ENCODE measurements at regions not wholly inside any gene's neighbourhood (a gene's known extent, or its start where the extent isn't known, plus 50 kb on each side); places are given as distances from the start of the nearest gene placed in this dataset.

DNA sequence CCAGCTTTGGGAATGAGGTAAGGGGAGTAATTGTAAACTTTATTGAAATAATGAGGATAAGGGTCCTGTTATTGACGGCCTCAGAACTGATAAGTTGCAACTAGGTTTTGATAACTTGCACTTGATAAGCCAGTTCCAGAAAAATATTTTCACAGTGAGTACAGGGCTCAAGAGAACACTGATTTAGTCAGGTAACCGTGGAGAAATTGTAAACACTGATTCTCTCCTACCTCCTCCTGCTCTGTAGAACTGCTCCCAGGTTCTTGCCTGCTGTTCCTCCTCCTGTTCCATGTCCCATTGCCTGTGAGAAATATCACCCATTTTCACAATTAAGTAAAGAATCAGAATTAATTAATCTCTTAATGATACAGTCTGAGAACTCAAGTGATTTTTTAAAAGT lies 55.0 kb upstream of the CXXC4 start:
- POLR2A ChIA-PET (ENCODE audit: partially characterized antibody) = no interaction called here
- TF ChIP-seq, protein P1, sequence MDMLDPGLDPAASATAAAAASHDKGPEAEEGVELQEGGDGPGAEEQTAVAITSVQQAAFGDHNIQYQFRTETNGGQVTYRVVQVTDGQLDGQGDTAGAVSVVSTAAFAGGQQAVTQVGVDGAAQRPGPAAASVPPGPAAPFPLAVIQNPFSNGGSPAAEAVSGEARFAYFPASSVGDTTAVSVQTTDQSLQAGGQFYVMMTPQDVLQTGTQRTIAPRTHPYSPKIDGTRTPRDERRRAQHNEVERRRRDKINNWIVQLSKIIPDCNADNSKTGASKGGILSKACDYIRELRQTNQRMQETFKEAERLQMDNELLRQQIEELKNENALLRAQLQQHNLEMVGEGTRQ (IDR thresholded peaks at IDR 0.05; ENCODE audit: low read length) = no peak
- TF ChIP-seq YY1 (IDR thresholded peaks at IDR 0.05; ENCODE audit: low read depth, low read length) = no peak
- TF ChIP-seq CEBPB (IDR thresholded peaks at IDR 0.05; ENCODE audit: low read depth, low read length) = no peak
- no peak for TF ChIP-seq RNF2 (IDR thresholded peaks at IDR 0.05; ENCODE audit: borderline replicate concordance, low read depth, low read length, missing control alignments, poor library complexity, severe bottlenecking)
- no peak for TF ChIP-seq RFX5 (IDR thresholded peaks at IDR 0.05; ENCODE audit: borderline replicate concordance, low read depth, low read length)
- no peak for TF ChIP-seq TAF7 (optimal IDR thresholded peaks at IDR 0.05; ENCODE audit: borderline replicate concordance, low read depth, low read length)
- TF ChIP-seq JUN (IDR thresholded peaks at IDR 0.05; ENCODE audit: low read depth, low read length) = no peak
- TF ChIP-seq TCF12 (IDR thresholded peaks at IDR 0.05; ENCODE audit: low read depth, low read length) = no peak
- TF ChIP-seq, protein P2, sequence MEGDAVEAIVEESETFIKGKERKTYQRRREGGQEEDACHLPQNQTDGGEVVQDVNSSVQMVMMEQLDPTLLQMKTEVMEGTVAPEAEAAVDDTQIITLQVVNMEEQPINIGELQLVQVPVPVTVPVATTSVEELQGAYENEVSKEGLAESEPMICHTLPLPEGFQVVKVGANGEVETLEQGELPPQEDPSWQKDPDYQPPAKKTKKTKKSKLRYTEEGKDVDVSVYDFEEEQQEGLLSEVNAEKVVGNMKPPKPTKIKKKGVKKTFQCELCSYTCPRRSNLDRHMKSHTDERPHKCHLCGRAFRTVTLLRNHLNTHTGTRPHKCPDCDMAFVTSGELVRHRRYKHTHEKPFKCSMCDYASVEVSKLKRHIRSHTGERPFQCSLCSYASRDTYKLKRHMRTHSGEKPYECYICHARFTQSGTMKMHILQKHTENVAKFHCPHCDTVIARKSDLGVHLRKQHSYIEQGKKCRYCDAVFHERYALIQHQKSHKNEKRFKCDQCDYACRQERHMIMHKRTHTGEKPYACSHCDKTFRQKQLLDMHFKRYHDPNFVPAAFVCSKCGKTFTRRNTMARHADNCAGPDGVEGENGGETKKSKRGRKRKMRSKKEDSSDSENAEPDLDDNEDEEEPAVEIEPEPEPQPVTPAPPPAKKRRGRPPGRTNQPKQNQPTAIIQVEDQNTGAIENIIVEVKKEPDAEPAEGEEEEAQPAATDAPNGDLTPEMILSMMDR (IDR thresholded peaks at IDR 0.05; ENCODE audit: control extremely low read depth in 1 of 3, insufficient read depth in 1 of 3, low read depth in 1 of 3, low read length in 3 of 3) = no peak
- TF ChIP-seq GABPA (IDR thresholded peaks at IDR 0.05; ENCODE audit: borderline replicate concordance, insufficient read depth, low read length) = no peak

More for the DNA sequence above, 55.0 kb upstream of the CXXC4 start:
- CTCF ChIA-PET (ENCODE audit: partially characterized antibody) = no interaction called here
- no peaks in the 10 kb centered on the region for H3K9me3 ChIP-seq (ENCODE audit: insufficient read depth in 2 of 2, low read depth in 1 of 2, low read length in 1 of 2)
- no peaks in the 10 kb centered on the region for H3K79me1 ChIP-seq (ENCODE audit: low read depth, low read length)
- no peak overlapping the region for H3K4me3 ChIP-seq (ENCODE audit: extremely low read depth in 1 of 4, insufficient read depth in 2 of 4, low read depth in 3 of 4, low read length in 4 of 4)
- H2BK120ac ChIP-seq (replicated peaks; ENCODE audit: low read depth, low read length) = no peak overlapping the region
- DNase-seq (ENCODE audit: low read depth in 1 of 2, low spot score in 2 of 2) (no peak), FAIRE-seq (no peak)
- no peak overlapping the region for H4K5ac ChIP-seq (ENCODE audit: insufficient read length, low read depth, low read length)
- no peak overlapping the region for H2BK20ac ChIP-seq (ENCODE audit: low read length)
- no peak overlapping the region for H3K18ac ChIP-seq (ENCODE audit: extremely low read depth, low read length)
- H3K14ac ChIP-seq (ENCODE audit: insufficient read length) = no peak overlapping the region
- H2BK5ac ChIP-seq (ENCODE audit: low read depth, low read length) = no peak overlapping the region
- no peak overlapping the region for H3K9ac ChIP-seq (replicated peaks in 1 of 4; ENCODE audit: extremely low read depth in 1 of 4, low read depth in 3 of 4, low read length in 3 of 4)
- H3K23ac ChIP-seq (ENCODE audit: insufficient read length) = no peak overlapping the region
- no peaks in the 10 kb centered on the region for H4K20me1 ChIP-seq (replicated peaks in 1 of 2; ENCODE audit: control insufficient read depth in 1 of 2, insufficient read depth in 2 of 2, low read length in 2 of 2)
- no peak overlapping the region for H3K56ac ChIP-seq (replicated peaks; ENCODE audit: insufficient read length, low read depth, low read length)
- no peaks in the 10 kb centered on the region for H3K27me3 ChIP-seq (replicated peaks in 1 of 4; ENCODE audit: control insufficient read depth in 3 of 4, extremely low read depth in 1 of 4, insufficient read depth in 3 of 4, low read length in 3 of 4)
- H3K27ac ChIP-seq (ENCODE audit: low read depth, low read length) = no peak overlapping the region
- H2AK5ac ChIP-seq (ENCODE audit: low read depth, low read length) = no peak overlapping the region
- peaks cover 0 to 4% (median 2%) of the 10 kb centered on the region in 4 experiments; a peak in 2 of 7 replicates for H3K4me1 ChIP-seq (replicated peaks in 1 of 4; ENCODE audit: control insufficient read depth in 3 of 4, insufficient read depth in 4 of 4, low read length in 3 of 4)
- WGBS, 2 experiments (ENCODE audit: extremely low coverage in 1 of 2, insufficient coverage in 1 of 2, insufficient read length in 1 of 2, insufficient replicate concordance in 2 of 2, low coverage in 1 of 2, low lambda C conversion rate in 2 of 2, missing lambda C conversion rate in 1 of 2) = 89% methylated on average over 2 of the region's 2 CpGs; no CpG with 5 or more reads in 1 of the 2 experiments
- H3K4me2 ChIP-seq (ENCODE audit: insufficient read depth in 1 of 2, low read depth in 2 of 2, low read length in 2 of 2) = no peak overlapping the region
- H3K79me2 ChIP-seq (ENCODE audit: control insufficient read depth in 1 of 2, insufficient read depth in 2 of 2, low read length in 2 of 2) = no peaks in the 10 kb centered on the region
- H3K4ac ChIP-seq (replicated peaks; ENCODE audit: insufficient read length, low read depth, low read length) = no peak overlapping the region
- H3K23me2 ChIP-seq (ENCODE audit: low read depth, low read length) = no peaks in the 10 kb centered on the region
- no peak overlapping the region for H4K8ac ChIP-seq (ENCODE audit: extremely low read depth, insufficient read depth, low read length)
- H3K36me3 ChIP-seq (ENCODE audit: control insufficient read depth in 2 of 4, insufficient read depth in 4 of 4, low read length in 3 of 4) = no peaks in the 10 kb centered on the region
- no peak overlapping the region for H2BK15ac ChIP-seq (ENCODE audit: low read length)
- no peak overlapping the region for H4K91ac ChIP-seq (replicated peaks; ENCODE audit: insufficient read length, low read length)
- no peak overlapping the region for H2AFZ ChIP-seq (ENCODE audit: low read length)
- H2BK12ac ChIP-seq (ENCODE audit: low read depth, low read length) = no peak overlapping the region

All from H1 (cell line).